Neutrophil (primary cell): ENCODE measurements at regions not wholly inside any gene's neighbourhood (a gene's known extent, or its start where the extent isn't known, plus 50 kb on each side); places are given as distances from the start of the nearest gene placed in this dataset.
"Not testable (repeated sequence)": the region's sequence is repeated elsewhere in the genome, so short reads cannot be mapped to it uniquely, and the experiment has no call there.

Experiments used
- H3K27ac ChIP-seq: fragments of 200-600 bp; sonication (generic); 2 replicates; pipeline ENCODE4 v1.5.1; 2016; ENCODE audit warnings: mild to moderate bottlenecking, moderate library complexity
- H3K27me3 ChIP-seq: fragments of 200-600 bp; sonication (generic); 2 replicates; pipeline ENCODE4 v1.6.0; 2016; ENCODE audit warnings: mild to moderate bottlenecking
- H3K36me3 ChIP-seq: fragments of 200-600 bp; sonication (generic); 2 replicates; pipeline ENCODE4 v1.5.1; 2017
- H3K4me1 ChIP-seq, 2 experiments: fragments of 200-600 bp in 1 of 2; sonication (generic) in 1 of 2; 1 replicate in 1 of 2; 2 replicates in 1 of 2; pipeline versions ENCODE4 v1.5.1 to v1.6.1; 2013 to 2016; ENCODE audit warnings: low read depth in 1 of 2, low read length in 1 of 2, mild to moderate bottlenecking in 1 of 2, moderate library complexity in 1 of 2; ENCODE audit not compliant: control insufficient read depth in 1 of 2, insufficient read depth in 1 of 2
- H3K4me3 ChIP-seq, 2 experiments: fragments of 200-600 bp in 1 of 2; sonication (generic) in 1 of 2; 1 replicate in 1 of 2; 2 replicates in 1 of 2; pipeline ENCODE4 v1.5.1; 2013 to 2016; ENCODE audit warnings: low read depth in 1 of 2, low read length in 1 of 2, mild to moderate bottlenecking in 1 of 2, moderate library complexity in 1 of 2
- H3K9me3 ChIP-seq: fragments of 200-600 bp; sonication (generic); 2 replicates; pipeline ENCODE4 v1.5.1; 2016
- CTCF ChIP-seq: fragments of 200-600 bp; sonication (generic); IDR thresholded peaks from 2 replicates; pipeline ENCODE4 v1.5.1; 2016; ENCODE audit warnings: antibody characterized with exemption

GRCh38 chr21:36223451-36223850 is 66.8 kb downstream of the DOP1B start:
- TF ChIP-seq CTCF = no peak
- Histone ChIP-seq H3K27ac (no peak overlapping the region), H3K4me3 (no peak overlapping the region), H3K36me3 (peaks cover 96% of the 10 kb centered on the region), H3K9me3 (no peaks in the 10 kb centered on the region), H3K27me3 (no peaks in the 10 kb centered on the region), H3K4me1 (no peaks in the 10 kb centered on the region)

GRCh38 chr21:36229181-36229580 is 72.6 kb downstream of the DOP1B start:
- no peak overlapping the region for H3K27ac ChIP-seq
- no peak for TF ChIP-seq CTCF
- H3K4me3 ChIP-seq = no peak overlapping the region
- no peaks in the 10 kb centered on the region for H3K27me3 ChIP-seq
- peaks cover 94% of the 10 kb centered on the region for H3K36me3 ChIP-seq
- H3K9me3 ChIP-seq = no peaks in the 10 kb centered on the region
- H3K4me1 ChIP-seq = no peaks in the 10 kb centered on the region

- peaks cover 94% of the 10 kb centered on the region for H3K36me3 ChIP-seq
- H3K4me1 ChIP-seq, H3K27ac ChIP-seq, H3K27me3 ChIP-seq, H3K9me3 ChIP-seq, H3K4me3 ChIP-seq: not testable (repeated sequence)
Measured at GRCh38 chr21:36231444-36231843, 74.8 kb downstream of the DOP1B start.

GRCh38 chr21:36232641-36233040 is 76.0 kb downstream of the DOP1B start:
- Histone ChIP-seq H3K4me1 (no peaks in the 10 kb centered on the region), H3K27ac (no peak overlapping the region), H3K4me3 (no peak overlapping the region), H3K36me3 (peaks cover 95% of the 10 kb centered on the region), H3K27me3 (no peaks in the 10 kb centered on the region), H3K9me3 (no peaks in the 10 kb centered on the region)
- TF ChIP-seq CTCF = no peak

GRCh38 chr21:36235058-36235582 is 78.5 kb downstream of the DOP1B start:
- Histone ChIP-seq H3K27ac (no peak overlapping the region), H3K36me3 (peaks cover 96% of the 10 kb centered on the region), H3K9me3 (no peaks in the 10 kb centered on the region), H3K4me1 (no peaks in the 10 kb centered on the region), H3K27me3 (no peaks in the 10 kb centered on the region), H3K4me3 (no peak overlapping the region)
- TF ChIP-seq CTCF = no peak

- no peaks in the 10 kb centered on the region for H3K27me3 ChIP-seq
- H3K27ac ChIP-seq = no peak overlapping the region
- H3K4me3 ChIP-seq = no peak overlapping the region
- peaks cover 96% of the 10 kb centered on the region for H3K36me3 ChIP-seq
- no peak for TF ChIP-seq CTCF
- H3K9me3 ChIP-seq = no peaks in the 10 kb centered on the region
- no peaks in the 10 kb centered on the region for H3K4me1 ChIP-seq
Measured at GRCh38 chr21:36236052-36236730, 79.6 kb downstream of the DOP1B start.
